ENCODE measurements at regions not wholly inside any gene's neighbourhood (a gene's known extent, or its start where the extent isn't known, plus 50 kb on each side); places are given as distances from the start of the nearest gene placed in this dataset.

DNA sequence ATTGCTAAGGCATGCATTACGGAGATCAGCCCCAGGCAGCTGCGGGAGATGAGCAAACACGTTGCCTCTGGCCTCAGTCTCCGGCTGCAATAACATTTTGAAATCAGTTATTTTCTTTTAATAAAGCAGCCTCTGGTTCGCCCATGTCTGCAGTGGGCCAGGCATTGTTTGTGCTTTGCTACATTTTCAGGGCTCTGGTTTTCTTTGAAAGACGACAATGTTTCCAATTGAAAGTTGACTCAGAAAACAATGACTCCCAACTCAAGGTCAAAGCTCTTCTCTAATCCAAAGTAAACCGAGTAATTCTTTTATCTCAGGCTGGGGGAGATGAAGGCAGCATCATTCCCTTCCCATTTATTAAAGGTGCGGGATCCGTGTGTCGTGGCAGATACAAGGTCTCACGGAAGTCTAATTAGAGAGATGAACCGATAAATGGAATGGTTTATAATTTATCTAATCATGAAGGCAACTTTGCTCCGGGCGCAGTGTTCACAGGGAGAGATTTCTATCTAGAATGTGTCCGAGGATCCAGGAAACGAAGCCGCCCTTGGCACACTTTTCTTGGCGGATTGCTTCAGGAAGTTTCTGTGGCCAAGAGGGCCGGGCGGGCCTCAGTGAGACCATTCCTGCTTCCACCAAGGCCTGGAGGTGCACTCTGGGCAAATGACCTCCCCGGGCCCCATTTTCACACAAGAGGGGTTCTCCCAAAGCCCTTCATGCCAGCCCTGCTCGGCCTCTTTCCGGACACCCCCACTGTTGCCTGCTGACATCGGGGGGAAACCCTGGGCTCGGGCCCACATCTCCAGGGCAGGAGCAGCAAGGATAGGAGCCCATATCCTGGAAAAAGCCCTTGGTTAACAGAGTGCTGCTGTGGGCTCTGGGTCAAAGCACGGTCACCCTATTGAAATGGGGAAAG, 811.4 kb downstream of the BRD1 start:
- 66 to 81% (median 73%) methylated on average over 24 to 26 of the region's 26 CpGs for WGBS, 5 donors
- H3K27ac ChIP-seq, result peak overlapping the region in 4 of 8 donors; percentile 32 to 55 (median 46)
- H3K4me1 ChIP-seq, result peaks cover 0 to 20% (median 3%) of the 10 kb centered on the region in 6 donors
- H3K4me3 ChIP-seq, result no peak overlapping the region
- H3K27me3 ChIP-seq (replicated peaks in 1 of 7), result peaks cover 0 to 8% (median 0%) of the 10 kb centered on the region in 7 donors
- no peaks in the 10 kb centered on the region for H3K36me3 ChIP-seq
- peak in 1 of 3 donors; percentile 31 for TF ChIP-seq POLR2AphosphoS5 (IDR thresholded peaks at IDR 0.05)
- no peak for TF ChIP-seq POLR2A (IDR thresholded peaks at IDR 0.05)
- no peak for DNase-seq
- H3K9me3 ChIP-seq, result no peaks in the 10 kb centered on the region
- intact Hi-C loops (cut with DNase I; ENCODE audit: low total_unique reads), result no loop called here

DNA sequence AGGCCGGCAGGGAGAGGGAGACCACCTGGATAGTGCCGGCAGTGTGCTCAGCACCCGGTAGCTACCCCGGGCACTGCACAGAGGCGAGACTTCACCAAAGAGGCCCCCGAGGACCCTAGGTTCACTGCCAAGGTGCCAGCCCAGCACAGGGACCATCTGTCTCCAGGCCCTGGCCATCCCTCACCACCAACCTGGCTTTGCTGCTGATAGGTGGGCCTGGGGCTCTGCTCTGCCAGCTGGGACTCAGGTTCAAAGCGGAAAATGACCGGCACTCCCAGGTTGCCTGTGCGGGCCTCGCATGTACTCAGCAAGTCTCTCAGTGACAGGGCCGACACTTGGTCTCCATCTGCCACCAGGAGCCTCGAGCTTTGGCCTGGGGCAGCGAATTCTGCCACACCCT, 812.2 kb downstream of the BRD1 start:
- no peak for DNase-seq
- Histone ChIP-seq H3K27me3 (replicated peaks in 1 of 7) (peaks cover 0 to 16% (median 0%) of the 10 kb centered on the region in 7 donors), H3K27ac (peak overlapping the region in 2 of 8 donors; percentile 50 to 55), H3K4me3 (no peak overlapping the region), H3K36me3 (no peaks in the 10 kb centered on the region), H3K9me3 (no peaks in the 10 kb centered on the region), H3K4me1 (peaks cover 0 to 20% (median 3%) of the 10 kb centered on the region in 6 donors)
- TF ChIP-seq CTCF (IDR thresholded peaks at IDR 0.05 in 8 of 11, conservative IDR thresholded peaks at IDR 0.05 in 3 of 11) (no peak), POLR2A (IDR thresholded peaks at IDR 0.05) (no peak), POLR2AphosphoS5 (IDR thresholded peaks at IDR 0.05) (no peak)
- 86 to 94% (median 92%) methylated on average over 13 of the region's 13 CpGs for WGBS, 5 donors
- intact Hi-C loops (cut with DNase I; ENCODE audit: low total_unique reads), result no loop called here

- peaks cover 0 to 20% (median 3%) of the 10 kb centered on the region in 6 donors for H3K4me1 ChIP-seq
- peaks cover 0 to 24% (median 0%) of the 10 kb centered on the region in 7 donors for H3K27me3 ChIP-seq (replicated peaks in 1 of 7)
- TF ChIP-seq POLR2A (IDR thresholded peaks at IDR 0.05) (no peak), POLR2AphosphoS5 (IDR thresholded peaks at IDR 0.05) (no peak), CTCF (IDR thresholded peaks at IDR 0.05 in 8 of 11, conservative IDR thresholded peaks at IDR 0.05 in 3 of 11) (no peak)
- no peak overlapping the region for H3K4me3 ChIP-seq
- WGBS, 5 donors, result 74 to 85% (median 78%) methylated on average over 20 to 24 of the region's 24 CpGs
- DNase-seq, result no peak
- H3K36me3 ChIP-seq, result no peaks in the 10 kb centered on the region
- no peaks in the 10 kb centered on the region for H3K9me3 ChIP-seq
- intact Hi-C loops (cut with DNase I; ENCODE audit: low total_unique reads), result no loop called here
- no peak overlapping the region for H3K27ac ChIP-seq
Measured at GRCh38 chr22:49014227-49015201, 813.2 kb downstream of the BRD1 start.

- no peak for DNase-seq
- Histone ChIP-seq H3K36me3 (no peaks in the 10 kb centered on the region), H3K27me3 (replicated peaks in 1 of 7) (peaks cover 0 to 32% (median 0%) of the 10 kb centered on the region in 7 donors), H3K27ac (no peak overlapping the region), H3K4me1 (peaks cover 0 to 20% (median 3%) of the 10 kb centered on the region in 6 donors), H3K4me3 (no peak overlapping the region), H3K9me3 (no peaks in the 10 kb centered on the region)
- WGBS, 5 donors, result 87 to 96% (median 92%) methylated on average over 12 of the region's 12 CpGs
- intact Hi-C loops (cut with DNase I; ENCODE audit: low total_unique reads), result no loop called here
- TF ChIP-seq POLR2A (IDR thresholded peaks at IDR 0.05), result no peak
- TF ChIP-seq CTCF (IDR thresholded peaks at IDR 0.05 in 8 of 11, conservative IDR thresholded peaks at IDR 0.05 in 3 of 11), result no peak
- no peak for TF ChIP-seq POLR2AphosphoS5 (IDR thresholded peaks at IDR 0.05)
Measured at GRCh38 chr22:49013707-49014106, 814.0 kb downstream of the BRD1 start.

Measured in spleen (tissue), 11 donors.